Skeletal muscle cell (primary cell): ENCODE measurements at regions not wholly inside any gene's neighbourhood (a gene's known extent, or its start where the extent isn't known, plus 50 kb on each side); places are given as distances from the start of the nearest gene placed in this dataset.

Experiments
- DNase-seq: peaks from one replicate; pipeline ENCODE4 v3.0.0-alpha.2; 2010; ENCODE audit warnings: low read depth
- H3K4me3 ChIP-seq: 2 replicates; pipeline ENCODE4 v1.5.1; 2011; ENCODE audit warnings: low read depth, mild to moderate bottlenecking, control low read depth, low read length, moderate library complexity

- DNase-seq: no peak
- no peak overlapping the region for H3K4me3 ChIP-seq
These were observed 182.9 kb upstream of the PRKCQ start for GRCh38 chr10:6763001-6763400.

GRCh38 chr10:6759961-6760360 lies 179.9 kb upstream of the PRKCQ start:
- H3K4me3 ChIP-seq: no peak overlapping the region
- DNase-seq: no peak

GRCh38 chr10:6757158-6757557 lies 177.1 kb upstream of the PRKCQ start:
- no peak for DNase-seq
- no peak overlapping the region for H3K4me3 ChIP-seq

- no peak for DNase-seq
- H3K4me3 ChIP-seq: no peak overlapping the region
These were observed 176.6 kb upstream of the PRKCQ start for GRCh38 chr10:6756716-6757115.

GRCh38 chr10:6755781-6756460 lies 175.8 kb upstream of the PRKCQ start:
- no peak overlapping the region for H3K4me3 ChIP-seq
- DNase-seq: peak; percentile 63

GRCh38 chr10:6753644-6754043 lies 173.6 kb upstream of the PRKCQ start:
- H3K4me3 ChIP-seq: no peak overlapping the region

GRCh38 chr10:6751363-6751762 lies 171.3 kb upstream of the PRKCQ start:
- H3K4me3 ChIP-seq: no peak overlapping the region
- no peak for DNase-seq

More at GRCh38 chr10:6753644-6754043, 173.6 kb upstream of the PRKCQ start:
- DNase-seq: no peak

- DNase-seq: no peak
- no peak overlapping the region for H3K4me3 ChIP-seq
These were observed 169.0 kb upstream of the PRKCQ start for GRCh38 chr10:6748981-6749635.

- no peak for DNase-seq
- H3K4me3 ChIP-seq: no peak overlapping the region
These were observed 168.0 kb upstream of the PRKCQ start for GRCh38 chr10:6748029-6748428.

GRCh38 chr10:6746782-6747181 lies 166.7 kb upstream of the PRKCQ start:
- peak; percentile 57 for DNase-seq
- H3K4me3 ChIP-seq: no peak overlapping the region

- DNase-seq: no peak
- no peak overlapping the region for H3K4me3 ChIP-seq
These were observed 163.3 kb upstream of the PRKCQ start for GRCh38 chr10:6743291-6743849.

- no peak for DNase-seq
These were observed 161.5 kb upstream of the PRKCQ start for GRCh38 chr10:6741541-6741941.

GRCh38 chr10:6739530-6740174 lies 159.6 kb upstream of the PRKCQ start:
- no peak overlapping the region for H3K4me3 ChIP-seq
- no peak for DNase-seq

More at GRCh38 chr10:6741541-6741941, 161.5 kb upstream of the PRKCQ start:
- no peak overlapping the region for H3K4me3 ChIP-seq

- H3K4me3 ChIP-seq: peak overlapping the region; percentile 2
- DNase-seq: no peak
These were observed 158.2 kb upstream of the PRKCQ start for GRCh38 chr10:6738112-6738768.

GRCh38 chr10:6737758-6738111 lies 157.7 kb upstream of the PRKCQ start:
- peak overlapping the region; percentile 2 for H3K4me3 ChIP-seq
- no peak for DNase-seq

GRCh38 chr10:6737080-6737641 lies 157.1 kb upstream of the PRKCQ start:
- H3K4me3 ChIP-seq: no peak overlapping the region
- no peak for DNase-seq

- no peak overlapping the region for H3K4me3 ChIP-seq
- no peak for DNase-seq
These were observed 154.2 kb upstream of the PRKCQ start for GRCh38 chr10:6734286-6734685.

GRCh38 chr10:6729861-6730344 lies 149.8 kb upstream of the PRKCQ start:
- H3K4me3 ChIP-seq: no peak overlapping the region
- DNase-seq: no peak

GRCh38 chr10:6729071-6729774 lies 149.1 kb upstream of the PRKCQ start:
- DNase-seq: no peak
- no peak overlapping the region for H3K4me3 ChIP-seq
